HEK293T (cell line): ENCODE measurements at regions not wholly inside any gene's neighbourhood (a gene's known extent, or its start where the extent isn't known, plus 50 kb on each side); places are given as distances from the start of the nearest gene placed in this dataset.

ENCODE experiments used
- ARNT ChIP-seq: fragments of 450-650 bp; IDR thresholded peaks from 2 replicates; pipeline ENCODE4 v1.6.1; 2017; ENCODE audit warnings: mild to moderate bottlenecking
- ZNF384 ChIP-seq: fragments of 450-650 bp; IDR thresholded peaks from 2 replicates; pipeline ENCODE4 v1.6.1; 2016

- no peak for TF ChIP-seq ARNT
- no peak for TF ChIP-seq ZNF384
These were observed 158.6 kb upstream of the PREP start for GRCh38 chr6:105561486-105561885.
